HUES48 (cell line): ENCODE measurements at regions not wholly inside any gene's neighbourhood (a gene's known extent, or its start where the extent isn't known, plus 50 kb on each side); places are given as distances from the start of the nearest gene placed in this dataset.

Experiments
- H3K27ac ChIP-seq: one replicate; pipeline ENCODE4 v1.7.0; 2013; ENCODE audit warnings: low read depth, low read length, inconsistent platforms
- H3K27me3 ChIP-seq: 2 replicates; pipeline ENCODE4 v1.6.1; 2013; ENCODE audit warnings: mild to moderate bottlenecking, low read length; ENCODE audit not compliant: control insufficient read depth, insufficient read depth
- H3K36me3 ChIP-seq: 2 replicates; pipeline ENCODE4 v1.6.1; 2013; ENCODE audit warnings: low read length; ENCODE audit not compliant: control insufficient read depth, insufficient read depth
- H3K4me1 ChIP-seq: 2 replicates; pipeline ENCODE4 v1.6.1; 2013; ENCODE audit warnings: mild to moderate bottlenecking, low read length; ENCODE audit not compliant: control insufficient read depth, insufficient read depth
- H3K4me3 ChIP-seq: 2 replicates; pipeline ENCODE4 v1.5.1; 2013; ENCODE audit warnings: mild to moderate bottlenecking, low read depth, low read length
- H3K9ac ChIP-seq: 2 replicates; pipeline ENCODE4 v1.6.1; 2013; ENCODE audit warnings: mild to moderate bottlenecking, low read depth, low read length, moderate library complexity
- H3K9me3 ChIP-seq: 2 replicates; pipeline ENCODE4 v1.6.1; 2013; ENCODE audit warnings: low read length; ENCODE audit not compliant: control insufficient read depth, insufficient read depth

- H3K9ac ChIP-seq = no peak overlapping the region
- no peaks in the 10 kb centered on the region for H3K36me3 ChIP-seq
- H3K4me1 ChIP-seq = no peaks in the 10 kb centered on the region
- H3K27ac ChIP-seq = no peak overlapping the region
- no peaks in the 10 kb centered on the region for H3K27me3 ChIP-seq
- H3K9me3 ChIP-seq = no peaks in the 10 kb centered on the region
- H3K4me3 ChIP-seq = no peak overlapping the region
These were observed 113.9 kb upstream of the LMO3 start for GRCh38 chr12:16719713-16720416.

- Histone ChIP-seq H3K4me1 (no peaks in the 10 kb centered on the region), H3K9me3 (no peaks in the 10 kb centered on the region), H3K27me3 (no peaks in the 10 kb centered on the region), H3K36me3 (no peaks in the 10 kb centered on the region), H3K4me3 (no peak overlapping the region), H3K9ac (no peak overlapping the region), H3K27ac (no peak overlapping the region)
These were observed 111.0 kb upstream of the LMO3 start for GRCh38 chr12:16716928-16717327.

GRCh38 chr12:16692099-16692498 lies 86.1 kb upstream of the LMO3 start:
- Histone ChIP-seq H3K27ac (no peak overlapping the region), H3K36me3 (no peaks in the 10 kb centered on the region), H3K4me3 (no peak overlapping the region), H3K27me3 (no peaks in the 10 kb centered on the region), H3K9ac (no peak overlapping the region), H3K4me1 (no peaks in the 10 kb centered on the region), H3K9me3 (no peaks in the 10 kb centered on the region)

GRCh38 chr12:16691624-16692023 lies 85.7 kb upstream of the LMO3 start:
- no peak overlapping the region for H3K27ac ChIP-seq
- H3K27me3 ChIP-seq = no peaks in the 10 kb centered on the region
- H3K9ac ChIP-seq = no peak overlapping the region
- H3K9me3 ChIP-seq = no peaks in the 10 kb centered on the region
- H3K4me1 ChIP-seq = no peaks in the 10 kb centered on the region
- no peak overlapping the region for H3K4me3 ChIP-seq
- no peaks in the 10 kb centered on the region for H3K36me3 ChIP-seq

- Histone ChIP-seq H3K4me1 (no peaks in the 10 kb centered on the region), H3K27me3 (no peaks in the 10 kb centered on the region), H3K36me3 (no peaks in the 10 kb centered on the region), H3K4me3 (no peak overlapping the region), H3K27ac (no peak overlapping the region), H3K9me3 (no peaks in the 10 kb centered on the region), H3K9ac (no peak overlapping the region)
These were observed 82.2 kb upstream of the LMO3 start for GRCh38 chr12:16688200-16688599.

GRCh38 chr12:16685107-16685506 lies 79.1 kb upstream of the LMO3 start:
- Histone ChIP-seq H3K9ac (no peak overlapping the region), H3K27ac (no peak overlapping the region)

GRCh38 chr12:16681196-16681595 lies 75.2 kb upstream of the LMO3 start:
- Histone ChIP-seq H3K4me1 (no peaks in the 10 kb centered on the region; the same call in 1 of the 2 replicates), H3K9me3 (no peaks in the 10 kb centered on the region), H3K36me3 (no peaks in the 10 kb centered on the region), H3K27ac (no peak overlapping the region), H3K4me3 (no peak overlapping the region), H3K27me3 (no peaks in the 10 kb centered on the region), H3K9ac (no peak overlapping the region)

More at GRCh38 chr12:16685107-16685506, 79.1 kb upstream of the LMO3 start:
- Histone ChIP-seq H3K4me1 (no peaks in the 10 kb centered on the region), H3K9me3 (no peaks in the 10 kb centered on the region), H3K4me3 (no peak overlapping the region), H3K36me3 (no peaks in the 10 kb centered on the region), H3K27me3 (no peaks in the 10 kb centered on the region)

GRCh38 chr12:16675438-16675837 lies 69.5 kb upstream of the LMO3 start:
- H3K27ac ChIP-seq = no peak overlapping the region
- no peak overlapping the region for H3K4me3 ChIP-seq
- H3K9ac ChIP-seq = no peak overlapping the region
- H3K27me3 ChIP-seq = no peaks in the 10 kb centered on the region
- no peaks in the 10 kb centered on the region for H3K9me3 ChIP-seq
- H3K4me1 ChIP-seq = no peaks in the 10 kb centered on the region; the same call in 1 of the 2 replicates
- H3K36me3 ChIP-seq = no peaks in the 10 kb centered on the region

- no peak overlapping the region for H3K9ac ChIP-seq
- no peaks in the 10 kb centered on the region for H3K36me3 ChIP-seq
- no peak overlapping the region for H3K27ac ChIP-seq
- H3K27me3 ChIP-seq = no peaks in the 10 kb centered on the region
- no peaks in the 10 kb centered on the region for H3K9me3 ChIP-seq
- no peaks in the 10 kb centered on the region; the same call in 1 of the 2 replicates for H3K4me1 ChIP-seq
- H3K4me3 ChIP-seq = no peak overlapping the region
These were observed 68.9 kb upstream of the LMO3 start for GRCh38 chr12:16674885-16675284.

- Histone ChIP-seq H3K27me3 (no peaks in the 10 kb centered on the region), H3K9me3 (no peaks in the 10 kb centered on the region), H3K36me3 (no peaks in the 10 kb centered on the region), H3K9ac (no peak overlapping the region), H3K27ac (no peak overlapping the region), H3K4me1 (peaks cover 16% of the 10 kb centered on the region; the same call in 1 of the 2 replicates), H3K4me3 (no peak overlapping the region)
These were observed 64.6 kb upstream of the LMO3 start for GRCh38 chr12:16670456-16671050.

GRCh38 chr12:16669756-16670155 lies 63.8 kb upstream of the LMO3 start:
- H3K9ac ChIP-seq = no peak overlapping the region
- no peak overlapping the region for H3K4me3 ChIP-seq
- no peaks in the 10 kb centered on the region for H3K9me3 ChIP-seq
- no peaks in the 10 kb centered on the region for H3K36me3 ChIP-seq
- peaks cover 16% of the 10 kb centered on the region; the same call in 1 of the 2 replicates for H3K4me1 ChIP-seq
- H3K27me3 ChIP-seq = no peaks in the 10 kb centered on the region
- no peak overlapping the region for H3K27ac ChIP-seq
